NB4 (cell line): ENCODE measurements at regions not wholly inside any gene's neighbourhood (a gene's known extent, or its start where the extent isn't known, plus 50 kb on each side); places are given as distances from the start of the nearest gene placed in this dataset.

ENCODE experiments used
- DNase-seq: peaks from one replicate; pipeline ENCODE4 v3.0.0; 2010; ENCODE audit warnings: low read depth
- H3K4me3 ChIP-seq: one replicate; pipeline ENCODE4 v1.5.1; 2011; ENCODE audit warnings: mild to moderate bottlenecking, low read depth, low read length, moderate library complexity
- CTCF ChIP-seq: IDR thresholded peaks from one replicate; pipeline ENCODE4 v1.5.1; 2012; ENCODE audit warnings: low read depth, low read length
- MAX ChIP-seq: IDR thresholded peaks from 2 replicates; pipeline ENCODE4 v1.6.1; 2011; ENCODE audit warnings: low read depth, low read length
- MYC ChIP-seq: IDR thresholded peaks from 2 replicates; pipeline ENCODE4 v1.6.1; 2011; ENCODE audit warnings: low read depth, low read length
- POLR2A ChIP-seq: IDR thresholded peaks from 2 replicates; pipeline ENCODE4 v1.6.1; 2011; ENCODE audit warnings: mild to moderate bottlenecking; ENCODE audit not compliant: insufficient read length; ENCODE audit errors: extremely low read depth

- no peak for DNase-seq
- TF ChIP-seq CTCF (no peak), POLR2A (no peak), MAX (no peak), MYC (no peak)
- no peak overlapping the region for H3K4me3 ChIP-seq
Observed at GRCh38 chr3:102295756-102296155, 139.1 kb upstream of the ZPLD1 start.

DNA sequence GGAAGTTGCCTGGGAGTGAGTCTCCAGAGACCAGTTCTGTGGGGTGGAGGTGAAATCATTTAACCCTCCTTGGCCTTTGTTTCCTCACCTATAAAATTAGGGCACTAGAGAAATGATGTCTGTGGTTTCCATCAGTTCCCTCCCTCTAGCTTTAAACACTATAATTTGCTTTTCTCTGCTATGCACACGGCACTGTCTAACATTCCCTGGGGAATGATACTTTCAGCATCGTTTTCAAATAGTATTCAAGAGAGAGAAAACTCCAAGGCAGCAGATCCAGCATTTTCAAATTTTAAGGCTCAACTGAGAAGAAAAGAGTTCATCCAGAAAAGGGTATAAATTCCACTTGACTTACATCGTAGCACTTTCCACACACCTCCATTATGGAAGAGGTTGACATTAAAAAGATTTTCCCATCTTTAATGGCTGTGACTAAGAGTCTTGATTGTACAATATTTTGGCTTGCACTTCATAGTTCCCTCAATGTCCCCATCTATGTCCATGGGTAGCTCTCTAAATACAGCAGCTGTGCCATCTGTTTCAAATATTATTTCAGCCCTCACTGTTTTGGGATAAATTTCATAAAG lies 137.7 kb upstream of the ZPLD1 start:
- DNase-seq, result no peak
- TF ChIP-seq CTCF (no peak), POLR2A (no peak), MYC (no peak)
- H3K4me3 ChIP-seq, result no peak overlapping the region

- no peak for DNase-seq
- no peak overlapping the region for H3K4me3 ChIP-seq
- TF ChIP-seq CTCF, result no peak
- TF ChIP-seq MAX, result no peak
- TF ChIP-seq MYC, result no peak
- no peak for TF ChIP-seq POLR2A
Observed at GRCh38 chr3:102299125-102299877, 135.5 kb upstream of the ZPLD1 start.

DNA sequence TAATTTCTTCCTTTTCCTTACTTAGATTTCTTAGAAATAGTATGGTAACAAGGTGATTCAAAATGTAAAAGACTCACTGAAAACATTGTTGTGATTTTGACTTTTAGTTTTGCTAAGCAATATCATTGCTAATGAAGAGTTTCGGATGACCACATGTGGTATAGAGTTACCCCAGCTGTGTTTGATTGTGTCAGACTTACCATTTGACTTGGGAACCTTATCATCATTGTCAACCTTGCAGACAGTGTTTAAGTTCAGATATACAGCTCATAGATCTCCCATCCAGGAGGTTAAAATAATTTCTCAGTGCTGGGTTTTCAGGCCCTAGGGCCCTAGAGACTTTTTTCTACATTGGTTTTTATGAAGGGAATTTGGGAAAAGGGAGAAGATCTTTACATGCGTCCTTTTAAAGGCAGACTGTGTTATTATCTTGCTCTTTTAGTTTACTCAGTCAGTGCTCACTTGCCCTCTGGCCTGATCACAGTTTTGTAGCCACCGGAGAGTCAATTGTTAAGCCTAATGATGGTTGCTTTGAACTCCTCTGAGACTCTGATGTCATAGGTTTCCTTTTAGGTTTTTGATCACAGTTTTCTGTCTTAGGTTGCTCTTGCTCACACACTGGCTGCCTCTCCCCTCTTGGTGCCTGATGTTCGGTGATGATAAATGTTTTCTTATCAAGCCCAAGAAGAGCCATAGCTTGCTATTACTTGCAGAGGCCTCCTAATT lies 133.5 kb upstream of the ZPLD1 start:
- no peak for DNase-seq
- TF ChIP-seq POLR2A, result no peak
- no peak for TF ChIP-seq CTCF
- no peak for TF ChIP-seq MAX
- TF ChIP-seq MYC, result no peak
- H3K4me3 ChIP-seq, result no peak overlapping the region

- H3K4me3 ChIP-seq, result no peak overlapping the region
- DNase-seq, result no peak
- TF ChIP-seq CTCF, result no peak
- TF ChIP-seq MAX, result no peak
- no peak for TF ChIP-seq MYC
- TF ChIP-seq POLR2A, result no peak
Observed at GRCh38 chr3:102302020-102302419, 132.8 kb upstream of the ZPLD1 start.
